SK-N-SH (cell line): ENCODE measurements at regions not wholly inside any gene's neighbourhood (a gene's known extent, or its start where the extent isn't known, plus 50 kb on each side); places are given as distances from the start of the nearest gene placed in this dataset.

Source experiments
- CTCF ChIP-seq: fragments of 200-600 bp; sonication (generic); IDR thresholded peaks from 2 replicates; pipeline ENCODE4 v1.6.1; 2017; ENCODE audit warnings: antibody characterized with exemption, mild to moderate bottlenecking, moderate library complexity
- JUND ChIP-seq: IDR thresholded peaks from 2 replicates; pipeline ENCODE4 v1.4.0; 2012
- NFIC ChIP-seq: IDR thresholded peaks from 2 replicates; pipeline ENCODE4 v1.4.0; 2012; ENCODE audit warnings: borderline replicate concordance
- NRF1 ChIP-seq: IDR thresholded peaks from 2 replicates; pipeline ENCODE4 v1.6.1; 2012; ENCODE audit warnings: low read depth, mild to moderate bottlenecking, low read length
- RCOR1 ChIP-seq: fragments of 150-350 bp; IDR thresholded peaks from 2 replicates; pipeline ENCODE4 v1.6.1; 2017; ENCODE audit warnings: antibody characterized with exemption, low read length
- REST ChIP-seq: IDR thresholded peaks from 2 replicates; pipeline ENCODE4 v1.6.1; 2012; ENCODE audit warnings: mild to moderate bottlenecking, low read depth, low read length, moderate library complexity
- SMC3 ChIP-seq: IDR thresholded peaks from 2 replicates; pipeline ENCODE4 v1.6.1; 2012; ENCODE audit warnings: low read depth, low read length, improper control_type of control experiment

GRCh38 chr20:62580052-62580451 lies 62.3 kb upstream of the SLCO4A1 start:
- TF ChIP-seq SMC3 (no peak), CTCF (no peak), JUND (no peak), NFIC (no peak), REST (no peak), RCOR1 (no peak), NRF1 (no peak)
